ENCODE measurements at regions not wholly inside any gene's neighbourhood (a gene's known extent, or its start where the extent isn't known, plus 50 kb on each side); places are given as distances from the start of the nearest gene placed in this dataset.
"Not testable (repeated sequence)": the region's sequence is repeated elsewhere in the genome, so short reads cannot be mapped to it uniquely, and the experiment has no call there.

- DNase-seq: no peak
Measured at GRCh38 chr5:77908787-77909186, 132.6 kb upstream of the TBCA start.

DNA sequence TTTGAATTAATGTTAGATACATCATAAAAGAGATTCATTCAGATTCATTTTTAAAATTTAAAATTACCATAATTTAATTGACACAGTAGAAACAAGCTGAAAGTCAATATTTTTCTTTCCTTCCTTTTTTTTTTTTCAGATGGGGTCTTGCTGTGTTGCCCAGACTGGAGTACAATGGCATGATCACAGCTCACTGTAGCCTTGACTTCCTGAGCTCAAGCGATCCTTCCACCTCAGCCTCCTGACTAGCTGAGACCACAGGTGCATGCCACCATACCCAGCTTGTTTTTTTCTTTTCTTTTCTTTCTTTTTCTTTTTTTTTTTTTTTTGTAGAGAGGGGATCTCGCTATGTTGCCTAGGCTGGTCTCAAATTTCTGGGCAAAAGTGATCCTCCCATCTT is 131.6 kb upstream of the TBCA start:
- DNase-seq: no peak

DNA sequence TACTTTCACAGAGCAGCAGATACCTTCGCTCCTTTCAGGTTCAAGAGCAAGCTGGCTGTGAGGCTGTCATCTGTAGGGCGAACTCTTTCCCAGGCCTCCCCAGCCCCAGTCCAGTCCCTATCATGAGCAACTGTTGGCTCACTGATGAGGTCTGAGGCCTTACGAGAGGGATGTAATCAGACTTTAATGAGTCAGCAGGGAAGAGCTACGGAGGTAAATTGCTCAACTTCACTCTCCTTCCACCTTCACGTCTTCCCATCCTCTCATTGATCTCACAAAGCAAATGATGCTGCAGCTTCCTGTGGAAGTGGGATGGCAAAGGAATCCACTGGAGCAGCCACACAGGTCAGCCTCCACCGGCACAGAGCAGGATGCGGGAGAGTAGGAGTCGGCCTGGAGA is 130.7 kb upstream of the TBCA start:
- DNase-seq: no peak

- DNase-seq: no peak
Measured at GRCh38 chr5:77904362-77904761, 128.2 kb upstream of the TBCA start.

- DNase-seq: no peak
Measured at GRCh38 chr5:77900691-77901090, 124.6 kb upstream of the TBCA start.

GRCh38 chr5:77898385-77898784 is 122.2 kb upstream of the TBCA start:
- no peak for DNase-seq

DNA sequence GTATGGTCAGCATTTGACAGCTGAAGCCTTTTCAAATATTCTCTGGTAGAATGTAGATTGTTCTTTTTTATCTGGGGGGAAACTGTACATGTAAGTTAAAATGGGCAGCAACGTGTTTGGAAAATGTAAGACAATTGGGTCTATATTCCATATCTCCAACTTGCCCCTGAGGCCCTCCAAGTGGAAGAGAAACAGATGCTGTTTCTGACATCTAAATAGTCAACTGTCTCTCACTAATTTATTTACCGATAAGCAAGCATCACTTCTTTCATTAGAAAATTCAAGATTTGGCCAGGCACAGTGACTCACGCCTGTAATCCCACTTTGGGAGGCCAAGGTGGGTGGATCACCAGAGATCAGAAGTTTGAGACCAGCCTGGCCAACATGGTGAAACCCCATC is 120.2 kb upstream of the TBCA start:
- DNase-seq: no peak

- DNase-seq: not testable (repeated sequence)
Measured at GRCh38 chr5:77894103-77894502, 118.0 kb upstream of the TBCA start.

DNA sequence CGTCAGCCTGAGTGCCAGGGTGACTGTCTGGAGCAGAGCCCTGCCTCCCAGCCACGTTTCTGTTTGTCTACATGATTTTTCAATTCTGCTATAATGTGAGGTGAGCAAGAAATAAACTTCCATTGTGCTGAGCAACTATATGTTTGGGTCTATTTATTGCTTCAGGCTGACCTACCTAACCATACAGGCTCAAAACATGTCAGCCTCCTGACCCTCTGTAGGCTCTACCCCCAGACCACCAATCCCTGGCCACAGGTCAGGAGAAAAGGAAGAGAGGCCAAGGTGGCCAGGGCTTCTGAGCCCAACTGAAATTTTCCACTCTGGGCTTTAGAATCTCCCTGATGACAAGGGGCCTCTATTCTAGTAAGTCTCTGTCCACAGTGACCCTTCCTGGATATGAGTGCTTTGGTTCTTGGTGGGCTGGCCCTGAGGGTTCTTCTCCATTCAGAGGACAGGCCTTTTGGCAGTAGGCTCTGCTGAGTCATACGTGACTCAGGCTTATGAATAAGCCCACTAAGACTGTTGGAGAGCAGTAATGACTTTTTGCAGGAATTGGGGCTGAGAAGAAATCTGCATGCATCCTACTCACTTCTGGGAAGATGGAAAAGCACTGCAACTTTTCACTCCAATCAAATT is 117.2 kb upstream of the TBCA start:
- DNase-seq: no peak

GRCh38 chr5:77892061-77893010 is 116.2 kb upstream of the TBCA start:
- no peak for DNase-seq

GRCh38 chr5:77885519-77885918 is 109.4 kb upstream of the TBCA start:
- no peak for DNase-seq

- DNase-seq: no peak
Measured at GRCh38 chr5:77882670-77883257, 106.6 kb upstream of the TBCA start.

DNA sequence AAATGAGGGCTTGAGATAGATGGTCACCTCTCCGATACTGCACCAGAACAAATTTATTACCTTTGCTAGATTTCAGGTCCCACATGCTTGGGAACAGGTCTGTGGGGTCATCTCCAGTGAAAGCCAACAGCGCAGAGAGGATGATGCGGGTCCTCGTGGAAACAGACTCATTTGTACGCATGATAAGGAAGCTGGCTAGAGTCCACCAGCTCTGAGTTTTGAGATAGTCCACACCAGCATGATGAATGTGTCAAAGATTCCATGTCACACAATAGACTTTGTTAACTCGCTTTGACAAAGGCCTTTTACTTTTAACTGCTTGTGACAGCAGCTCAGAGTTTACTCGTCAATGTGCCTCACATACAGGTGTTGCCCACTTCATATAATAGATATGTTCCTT is 105.4 kb upstream of the TBCA start:
- no peak for DNase-seq

DNA sequence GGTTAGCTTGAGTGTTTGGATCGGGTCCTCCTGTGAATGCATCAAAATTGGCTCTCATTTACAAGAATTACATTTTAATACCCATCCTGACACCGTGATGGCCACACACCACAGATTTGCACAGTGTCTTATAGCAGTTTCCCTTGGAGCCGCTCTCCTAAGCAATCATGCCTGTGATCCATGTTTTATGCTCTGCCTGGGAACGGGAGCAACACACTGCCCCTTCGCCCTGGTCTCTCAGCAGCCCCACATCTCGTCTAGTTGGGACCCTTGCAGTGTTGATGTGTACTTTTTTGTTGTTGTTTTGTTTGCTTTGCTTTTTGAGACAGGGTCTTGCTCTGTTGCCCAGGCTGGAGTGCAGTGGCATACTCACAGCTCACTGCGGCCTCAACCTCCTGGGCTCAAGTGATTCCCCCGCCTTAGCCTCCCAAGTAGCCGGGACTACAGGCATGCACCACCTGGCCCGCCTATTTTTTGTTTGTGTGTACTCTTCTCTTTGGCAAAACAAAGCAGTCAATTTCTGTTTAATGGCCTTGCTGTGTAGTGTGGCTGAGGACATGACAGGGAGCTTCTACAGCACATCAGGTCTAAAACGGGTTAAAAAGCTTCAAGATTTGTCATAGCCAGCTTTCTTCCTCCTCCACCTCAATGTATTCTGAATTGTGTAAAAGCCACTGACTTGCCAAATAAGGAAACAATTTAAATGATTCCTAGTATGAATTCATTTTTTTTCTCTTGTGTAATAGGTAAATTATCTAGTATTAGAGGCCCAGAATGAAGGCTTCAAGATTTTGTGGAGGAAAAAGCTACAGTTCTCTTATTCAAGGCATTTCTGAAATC is 101.6 kb upstream of the TBCA start:
- DNase-seq: no peak

DNA sequence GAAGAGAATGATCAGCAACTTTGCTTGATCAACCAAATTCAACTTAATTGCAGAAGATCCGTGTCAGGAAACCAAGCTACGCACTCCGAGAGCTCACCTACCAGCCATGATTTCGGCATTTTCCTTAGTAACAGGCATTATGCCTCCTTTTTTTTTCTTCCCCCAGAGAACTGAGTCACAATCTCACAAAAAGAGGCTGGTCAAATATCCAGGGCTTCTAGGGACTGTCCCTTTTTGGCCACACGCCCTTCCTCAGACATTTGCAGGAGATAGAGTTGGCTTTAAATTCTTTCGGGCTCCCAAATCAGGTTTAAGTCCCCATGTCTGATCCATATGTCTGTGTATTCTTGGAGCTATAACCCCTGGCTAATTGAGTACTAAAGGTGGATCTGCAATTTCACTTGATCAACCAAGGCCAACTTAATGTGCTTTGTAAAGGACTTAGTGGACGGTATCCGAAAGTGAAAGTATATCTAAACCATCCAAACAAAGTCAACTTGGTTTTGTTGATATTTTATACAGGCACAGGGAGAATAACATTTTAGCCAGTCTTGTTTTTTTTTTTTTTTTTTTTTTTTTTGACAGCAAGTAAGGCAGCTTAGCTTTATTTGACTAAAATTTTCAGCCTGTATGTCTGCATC is 100.8 kb upstream of the TBCA start:
- DNase-seq: no peak

- DNase-seq: no peak
Measured at GRCh38 chr5:77876316-77876715, 100.2 kb upstream of the TBCA start.

DNA sequence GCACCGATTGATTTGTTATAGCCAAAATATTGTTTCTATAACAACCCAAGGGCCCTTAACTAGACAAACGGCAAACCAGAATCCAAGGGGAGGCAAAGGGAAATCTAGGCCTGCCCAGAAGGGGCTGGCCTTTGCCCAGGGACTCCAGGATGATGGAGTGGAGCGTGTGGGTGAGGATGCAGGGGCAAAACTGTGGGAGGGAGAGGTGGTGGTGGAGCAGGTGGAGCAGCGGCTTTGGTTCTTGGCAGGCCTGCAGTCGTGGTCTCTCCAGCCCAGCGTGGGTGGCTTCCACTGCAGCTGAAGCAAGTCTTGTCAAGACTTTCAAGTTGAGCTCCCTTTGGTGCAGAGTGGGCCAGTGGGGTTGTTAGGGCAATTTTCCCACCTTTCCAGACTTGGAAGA is 98.6 kb upstream of the TBCA start:
- no peak for DNase-seq

GRCh38 chr5:77873239-77873638 is 97.1 kb upstream of the TBCA start:
- DNase-seq: no peak

DNA sequence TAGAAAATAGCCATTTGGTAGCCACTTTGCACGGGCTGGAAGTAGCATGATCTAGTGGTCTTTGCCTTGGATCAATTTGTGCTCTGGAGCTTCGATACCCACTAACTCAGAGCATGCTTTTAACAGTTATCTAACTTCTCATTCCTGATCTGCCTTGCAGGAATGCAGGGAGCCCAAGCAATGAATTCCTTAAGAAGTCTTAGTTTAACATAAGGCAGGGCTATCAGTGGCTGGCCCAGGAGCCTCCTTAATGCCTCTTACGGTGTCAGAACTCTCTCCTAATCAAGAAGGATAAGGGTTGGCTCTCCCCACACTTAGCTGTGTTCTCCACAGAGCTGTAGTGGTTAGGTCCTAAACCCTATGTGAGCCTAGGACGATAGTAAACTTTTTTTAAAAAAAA is 95.8 kb upstream of the TBCA start:
- no peak for DNase-seq

DNA sequence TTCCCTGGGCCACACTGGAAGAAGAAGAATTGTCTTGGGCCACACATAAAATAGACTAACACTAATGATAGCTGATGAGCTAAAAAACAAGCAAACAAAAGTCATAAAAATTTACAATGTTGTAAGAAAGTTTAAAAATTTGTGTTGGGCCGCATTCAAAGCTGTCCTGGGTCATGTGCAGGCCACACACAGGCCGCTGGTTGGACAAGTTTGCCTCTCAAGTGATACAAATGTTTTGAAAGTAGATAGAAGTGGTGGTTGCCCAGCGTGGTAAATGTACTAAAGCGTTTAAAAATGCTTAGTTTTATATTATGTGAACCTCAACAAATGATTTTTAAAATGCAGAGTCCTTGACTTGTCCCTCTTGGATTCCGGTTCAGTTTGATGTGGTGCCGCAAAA is 94.9 kb upstream of the TBCA start:
- no peak for DNase-seq

- no peak for DNase-seq
Measured at GRCh38 chr5:77869116-77869798, 93.1 kb upstream of the TBCA start.

GRCh38 chr5:77867914-77868313 is 91.8 kb upstream of the TBCA start:
- no peak for DNase-seq
